H1 (cell line): ENCODE measurements at regions not wholly inside any gene's neighbourhood (a gene's known extent, or its start where the extent isn't known, plus 50 kb on each side); places are given as distances from the start of the nearest gene placed in this dataset.

ENCODE experiments used
- CTCF ChIA-PET: fragments of 300-600 bp; sonication (Branson Sonifier 250); formaldehyde crosslinking; loops from one replicate; lab custom pipeline; 2021; ENCODE audit not compliant: partially characterized antibody; lab: Charles Lee
- POLR2A ChIA-PET: fragments of 300-600 bp; sonication (Branson Sonifier 250); formaldehyde crosslinking; loops from one replicate; lab custom pipeline; 2021; ENCODE audit warnings: inconsistent platforms; ENCODE audit not compliant: partially characterized antibody; lab: Charles Lee
- DNase-seq, 2 experiments: peaks; one replicate each; pipeline versions ENCODE4 v3.0.0 to v3.0.0-alpha.2; 2010 to 2022; ENCODE audit warnings: low spot score in 2 of 2, low read depth in 1 of 2, mixed read lengths in 1 of 2
- FAIRE-seq: peaks from 2 replicates; lab custom pipeline; 2011; peaks lifted over from hg19 to GRCh38; lab: Jason Lieb, UNC
- H2AFZ ChIP-seq: 2 replicates; pipeline ENCODE4 v1.8.1; 2012; ENCODE audit warnings: low read length, inconsistent platforms
- H2AK5ac ChIP-seq: 2 replicates; pipeline ENCODE4 v1.6.1; 2013; ENCODE audit warnings: low read depth, low read length
- H2BK120ac ChIP-seq: replicated peaks from 2 replicates; pipeline ENCODE3; 2013; ENCODE audit warnings: low read depth, low read length, inconsistent platforms
- H2BK12ac ChIP-seq: 2 replicates; pipeline ENCODE4 v1.6.1; 2013; ENCODE audit warnings: low read depth, low read length
- H2BK15ac ChIP-seq: 2 replicates; pipeline ENCODE4 v1.6.1; 2013; ENCODE audit warnings: low read length
- H2BK20ac ChIP-seq: 2 replicates; pipeline ENCODE4 v1.6.1; 2013; ENCODE audit warnings: low read length
- H2BK5ac ChIP-seq: 2 replicates; pipeline ENCODE4 v1.6.1; 2013; ENCODE audit warnings: low read depth, low read length
- H3K14ac ChIP-seq: 2 replicates; pipeline ENCODE4 v1.6.1; 2013; ENCODE audit warnings: inconsistent platforms; ENCODE audit not compliant: insufficient read length
- H3K18ac ChIP-seq: 2 replicates; pipeline ENCODE4 v1.6.1; 2013; ENCODE audit warnings: low read length; ENCODE audit errors: extremely low read depth
- H3K23ac ChIP-seq: 2 replicates; pipeline ENCODE4 v1.6.1; 2013; ENCODE audit warnings: inconsistent platforms; ENCODE audit not compliant: insufficient read length
- H3K23me2 ChIP-seq: 2 replicates; pipeline ENCODE4 v1.6.1; 2013; ENCODE audit warnings: low read depth, low read length
- H3K27ac ChIP-seq: 2 replicates; pipeline ENCODE4 v1.6.1; 2011; ENCODE audit warnings: low read depth, low read length, inconsistent platforms
- H3K27me3 ChIP-seq, 4 experiments: replicated peaks in 1 of 4; 1 replicate in 1 of 4; 2 replicates in 3 of 4; pipeline versions ENCODE4 v1.6.1 to v1.8.1; 2011 to 2013; ENCODE audit warnings: low read length in 3 of 4, mild to moderate bottlenecking in 3 of 4, inconsistent platforms in 2 of 4, mixed read lengths in 2 of 4, moderate library complexity in 1 of 4; ENCODE audit not compliant: control insufficient read depth in 3 of 4, insufficient read depth in 3 of 4; ENCODE audit errors: extremely low read depth in 1 of 4
- H3K36me3 ChIP-seq, 4 experiments: 2 replicates each; pipeline versions ENCODE4 v1.6.1 to v1.8.1; 2011 to 2013; ENCODE audit warnings: mild to moderate bottlenecking in 4 of 4, low read length in 3 of 4, moderate library complexity in 2 of 4, control low read depth in 1 of 4, inconsistent platforms in 1 of 4; ENCODE audit not compliant: insufficient read depth in 4 of 4, control insufficient read depth in 2 of 4
- H3K4ac ChIP-seq: replicated peaks from 2 replicates; pipeline ENCODE3; 2013; ENCODE audit warnings: low read length, low read depth, mixed read lengths, inconsistent platforms; ENCODE audit not compliant: insufficient read length
- H3K4me1 ChIP-seq, 4 experiments: replicated peaks in 1 of 4; 1 replicate in 1 of 4; 2 replicates in 3 of 4; pipeline versions ENCODE4 v1.6.1 to v1.8.1; 2011 to 2013; ENCODE audit warnings: low read length in 3 of 4, inconsistent platforms in 2 of 4, mixed read lengths in 1 of 4; ENCODE audit not compliant: insufficient read depth in 4 of 4, control insufficient read depth in 3 of 4
- H3K4me2 ChIP-seq, 2 experiments: 2 replicates each; pipeline versions ENCODE4 v1.6.1 to v1.8.1; 2011 to 2013; ENCODE audit warnings: low read depth in 2 of 2, low read length in 2 of 2, control low read depth in 1 of 2, inconsistent platforms in 1 of 2, mild to moderate bottlenecking in 1 of 2; ENCODE audit not compliant: insufficient read depth in 1 of 2
- H3K4me3 ChIP-seq, 4 experiments: fragments of 200-600, 300-600 bp in 1 of 4; sonication (generic), shearing (Covaris generic), sonication (Bioruptor Twin) in 1 of 4; 2 replicates each; pipeline versions ENCODE4 v1.5.1 to v1.8.1; 2011 to 2016; ENCODE audit warnings: low read length in 4 of 4, low read depth in 3 of 4, control low read depth in 2 of 4, inconsistent platforms in 2 of 4, mild to moderate bottlenecking in 2 of 4, mixed read lengths in 1 of 4, moderate library complexity in 1 of 4; ENCODE audit not compliant: insufficient read depth in 2 of 4; ENCODE audit errors: extremely low read depth in 1 of 4
- H3K56ac ChIP-seq: replicated peaks from 2 replicates; pipeline ENCODE3; 2013; ENCODE audit warnings: low read depth, mild to moderate bottlenecking, mixed read lengths, low read length, inconsistent platforms; ENCODE audit not compliant: insufficient read length
- H3K79me1 ChIP-seq: 2 replicates; pipeline ENCODE4 v1.6.1; 2013; ENCODE audit warnings: low read depth, low read length, control low read depth
- H3K79me2 ChIP-seq, 2 experiments: 2 replicates each; pipeline versions ENCODE4 v1.6.1 to v1.8.1; 2012 to 2013; ENCODE audit warnings: low read length in 2 of 2, mild to moderate bottlenecking in 2 of 2, inconsistent platforms in 1 of 2; ENCODE audit not compliant: insufficient read depth in 2 of 2, control insufficient read depth in 1 of 2
- H3K9ac ChIP-seq, 4 experiments: replicated peaks in 1 of 4; 1 replicate in 1 of 4; 2 replicates in 3 of 4; pipeline versions ENCODE4 v1.6.1 to v1.8.1; 2011 to 2013; ENCODE audit warnings: low read depth in 3 of 4, low read length in 3 of 4, control low read depth in 2 of 4, mild to moderate bottlenecking in 2 of 4, moderate library complexity in 2 of 4, inconsistent platforms in 1 of 4; ENCODE audit errors: extremely low read depth in 1 of 4
- H3K9me3 ChIP-seq, 2 experiments: 2 replicates each; pipeline versions ENCODE4 v1.6.1 to v1.8.1; 2012 to 2013; ENCODE audit warnings: mild to moderate bottlenecking in 2 of 2, moderate library complexity in 2 of 2, control low read depth in 1 of 2, inconsistent platforms in 1 of 2, low read depth in 1 of 2, low read length in 1 of 2, mixed read lengths in 1 of 2; ENCODE audit not compliant: insufficient read depth in 2 of 2
- H4K20me1 ChIP-seq, 2 experiments: replicated peaks in 1 of 2; 2 replicates each; pipeline versions ENCODE3 to v1.8.1; 2011 to 2013; ENCODE audit warnings: inconsistent platforms in 2 of 2, low read length in 2 of 2, mild to moderate bottlenecking in 1 of 2; ENCODE audit not compliant: insufficient read depth in 2 of 2, control insufficient read depth in 1 of 2
- H4K5ac ChIP-seq: 2 replicates; pipeline ENCODE4 v1.6.1; 2013; ENCODE audit warnings: low read length, low read depth, mixed read lengths, inconsistent platforms; ENCODE audit not compliant: insufficient read length
- H4K8ac ChIP-seq: 2 replicates; pipeline ENCODE4 v1.8.0; 2013; ENCODE audit warnings: mild to moderate bottlenecking, moderate library complexity, low read length, inconsistent platforms; ENCODE audit not compliant: insufficient read depth; ENCODE audit errors: extremely low read depth
- H4K91ac ChIP-seq: replicated peaks from 2 replicates; pipeline ENCODE3; 2013; ENCODE audit warnings: low read length, mixed read lengths, inconsistent platforms; ENCODE audit not compliant: insufficient read length
- CBX5 ChIP-seq: fragments of 300-800, 300-1000 bp; sonication (generic); IDR thresholded peaks from 2 replicates; pipeline ENCODE4 v1.7.1; 2016; ENCODE audit warnings: antibody characterized with exemption, low read length, low read depth
- CBX8 ChIP-seq: fragments of 300-800, 300-1000 bp; sonication (generic); IDR thresholded peaks from 2 replicates; pipeline ENCODE4 v1.7.1; 2016; ENCODE audit warnings: low read depth, low read length, borderline replicate concordance
- CEBPB ChIP-seq: IDR thresholded peaks from 2 replicates; pipeline ENCODE4 v1.6.1; 2012; ENCODE audit warnings: low read depth, low read length
- CHD2 ChIP-seq: IDR thresholded peaks from 2 replicates; pipeline ENCODE4 v1.6.1; 2012; ENCODE audit warnings: low read length, improper control_type of control experiment
- CREB1 ChIP-seq: IDR thresholded peaks from 2 replicates; pipeline ENCODE4 v1.6.1; 2012; ENCODE audit warnings: inconsistent platforms
- GTF2F1 ChIP-seq: IDR thresholded peaks from 2 replicates; pipeline ENCODE4 v1.6.1; 2012; ENCODE audit warnings: low read depth, low read length, improper control_type of control experiment, borderline replicate concordance
- MAX ChIP-seq: IDR thresholded peaks from 2 replicates; pipeline ENCODE4 v1.6.1; 2012; ENCODE audit warnings: inconsistent platforms
- NRF1 ChIP-seq: IDR thresholded peaks from 2 replicates; pipeline ENCODE4 v1.6.1; 2011; ENCODE audit warnings: mild to moderate bottlenecking, low read depth, low read length, improper control_type of control experiment
- POLR2A ChIP-seq, 2 experiments: IDR thresholded peaks; 1 replicate in 1 of 2; 2 replicates in 1 of 2; pipeline ENCODE4 v1.6.1; 2011; ENCODE audit warnings: low read depth in 2 of 2, low read length in 2 of 2, mild to moderate bottlenecking in 2 of 2; ENCODE audit errors: control extremely low read depth in 1 of 2
- RFX5 ChIP-seq: IDR thresholded peaks from 2 replicates; pipeline ENCODE4 v1.6.1; 2011; ENCODE audit warnings: low read depth, low read length, improper control_type of control experiment, borderline replicate concordance
- SAP30 ChIP-seq: fragments of 300-600 bp; sonication (generic); IDR thresholded peaks from 2 replicates; pipeline ENCODE4 v1.7.1; 2012; ENCODE audit warnings: low read length, moderate library complexity, mild to moderate bottlenecking, inconsistent platforms; ENCODE audit not compliant: insufficient read depth, insufficient replicate concordance
- SIRT6 ChIP-seq: IDR thresholded peaks from one replicate; pipeline ENCODE4 v1.7.1; 2012; ENCODE audit warnings: low read length, inconsistent platforms
- SIX5 ChIP-seq: IDR thresholded peaks from 2 replicates; pipeline ENCODE4 v1.6.1; 2011; ENCODE audit warnings: mild to moderate bottlenecking, low read depth, low read length
- SP1 ChIP-seq: IDR thresholded peaks from 2 replicates; pipeline ENCODE4 v1.6.1; 2011; ENCODE audit warnings: low read depth, low read length
- SP2 ChIP-seq: IDR thresholded peaks from 2 replicates; pipeline ENCODE4 v1.6.1; 2012; ENCODE audit warnings: mild to moderate bottlenecking, low read length, inconsistent platforms
- SUZ12 ChIP-seq: fragments of 200-600 bp; sonication (generic); IDR thresholded peaks from 2 replicates; pipeline ENCODE4 v1.6.1; 2012; ENCODE audit warnings: mild to moderate bottlenecking, inconsistent platforms, low read length, moderate library complexity, mixed read lengths
- TCF12 ChIP-seq: IDR thresholded peaks from 2 replicates; pipeline ENCODE4 v1.6.1; 2011; ENCODE audit warnings: low read depth, mild to moderate bottlenecking, low read length
- YY1 ChIP-seq: IDR thresholded peaks from 2 replicates; pipeline ENCODE4 v1.6.1; 2011; ENCODE audit warnings: low read depth, mild to moderate bottlenecking, low read length
- WGBS, 2 experiments: shearing (Covaris generic) in 1 of 2; methylation state at CpG; one replicate each; pipeline versions ENCODE4 v1.1.6 to v1.1.7; 2013 to 2015; ENCODE audit warnings: low lambda C conversion rate in 2 of 2, mixed read lengths in 2 of 2, inconsistent platforms in 1 of 2, low coverage in 1 of 2, missing lambda C conversion rate in 1 of 2; ENCODE audit not compliant: insufficient replicate concordance in 2 of 2, insufficient coverage in 1 of 2, insufficient read length in 1 of 2; ENCODE audit errors: extremely low coverage in 1 of 2, missing lambda C conversion rate in 1 of 2; 5-methylcytosine and 5-hydroxymethylcytosine counted together

DNA sequence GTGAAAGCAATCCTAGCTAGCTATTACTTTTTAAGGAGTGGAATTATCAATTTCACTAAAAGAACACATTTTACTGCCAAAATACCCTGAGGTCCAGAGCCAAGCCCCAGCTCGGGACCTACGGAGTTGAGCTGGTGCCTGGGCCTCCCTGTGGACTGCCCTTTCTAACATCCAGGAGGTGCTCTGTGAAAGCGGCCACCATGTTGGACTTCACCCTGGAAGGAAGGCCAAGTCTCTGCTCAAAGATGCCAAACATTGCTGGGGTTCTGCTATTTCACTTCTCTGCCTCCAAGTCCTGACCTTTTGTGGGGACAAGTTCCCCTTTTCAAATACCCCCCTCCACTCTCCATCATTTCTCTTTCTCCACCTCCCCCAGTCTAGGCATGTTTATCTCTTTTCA lies 498.7 kb upstream of the RAB6C start:
- no peak overlapping the region for H3K14ac ChIP-seq
- H3K23ac ChIP-seq: no peak overlapping the region
- 0 out of 4 replicates have a peak, but pooled peaks cover 0 to 2% of the 10 kb centered on the region in 2 experiments for H3K9me3 ChIP-seq
- H3K27me3 ChIP-seq: no peaks in the 10 kb centered on the region
- no peak overlapping the region; the same call in 1 of the 2 replicates for H4K8ac ChIP-seq
- no peaks in the 10 kb centered on the region for H3K79me2 ChIP-seq
- CTCF ChIA-PET: no interaction called here
- H3K79me1 ChIP-seq: no peaks in the 10 kb centered on the region
- H4K5ac ChIP-seq: no peak overlapping the region
- H2BK20ac ChIP-seq: no peak overlapping the region
- H3K23me2 ChIP-seq: no peaks in the 10 kb centered on the region
- WGBS, 2 experiments: 97% methylated on average over 3 of the region's 3 CpGs; no CpG with 5 or more reads in 1 of the 2 experiments
- H3K4me3 ChIP-seq: no peak overlapping the region
- POLR2A ChIA-PET: no interaction called here
- FAIRE-seq (no peak), DNase-seq (peak in 1 of 2 experiments; percentile 13)
- peaks cover 0 to 8% (median 1%) of the 10 kb centered on the region in 4 experiments; a peak in 2 of 7 replicates for H3K4me1 ChIP-seq
- no peak overlapping the region for H3K4ac ChIP-seq
- no peak overlapping the region for H3K27ac ChIP-seq
- no peak overlapping the region for H2AK5ac ChIP-seq
- no peak overlapping the region for H3K9ac ChIP-seq
- H2BK12ac ChIP-seq: no peak overlapping the region
- no peak overlapping the region for H3K4me2 ChIP-seq
- no peaks in the 10 kb centered on the region for H4K20me1 ChIP-seq
- no peak overlapping the region for H2BK5ac ChIP-seq
- no peak overlapping the region for H2AFZ ChIP-seq
- H4K91ac ChIP-seq: no peak overlapping the region
- H3K56ac ChIP-seq: no peak overlapping the region
- 0 out of 2 replicates have a peak overlapping the region, but pooled peaks have one; percentile 41 for H3K18ac ChIP-seq
- H2BK15ac ChIP-seq: no peak overlapping the region
- H2BK120ac ChIP-seq: no peak overlapping the region
- no peaks in the 10 kb centered on the region for H3K36me3 ChIP-seq
- TF ChIP-seq CEBPB (no peak), CHD2 (no peak), YY1 (no peak), GTF2F1 (no peak), SIX5 (no peak), TCF12 (no peak), CBX5 (no peak), CBX8 (no peak), NRF1 (no peak), CREB1 (no peak), SUZ12 (no peak), SIRT6 (no peak), SAP30 (no peak), MAX (no peak), RFX5 (no peak), POLR2A (IDR thresholded peaks at IDR 0.05; ENCODE audit: control extremely low read depth in 1 of 2, low read depth in 2 of 2, low read length in 2 of 2) (no peak), SP1 (no peak), SP2 (no peak)
